Lower leg skin (tissue), 3 donors: ENCODE measurements at regions not wholly inside any gene's neighbourhood (a gene's known extent, or its start where the extent isn't known, plus 50 kb on each side); places are given as distances from the start of the nearest gene placed in this dataset.

Experiments
- POLR2A ChIP-seq, 2 donors: fragments of 450-650 bp; IDR thresholded peaks; one replicate each; pipeline ENCODE4 v1.6.1; 2016 to 2017; ENCODE audit warnings: antibody characterized with exemption in 2 of 2, mild to moderate bottlenecking in 1 of 2, moderate library complexity in 1 of 2
- TF ChIP-seq, protein P1 (sequence below), 3 donors: fragments of 450-650 bp; IDR thresholded peaks; one replicate each; pipeline ENCODE4 v1.5.1; 2016; ENCODE audit warnings: antibody characterized with exemption in 3 of 3, mild to moderate bottlenecking in 3 of 3, moderate library complexity in 2 of 3

DNA sequence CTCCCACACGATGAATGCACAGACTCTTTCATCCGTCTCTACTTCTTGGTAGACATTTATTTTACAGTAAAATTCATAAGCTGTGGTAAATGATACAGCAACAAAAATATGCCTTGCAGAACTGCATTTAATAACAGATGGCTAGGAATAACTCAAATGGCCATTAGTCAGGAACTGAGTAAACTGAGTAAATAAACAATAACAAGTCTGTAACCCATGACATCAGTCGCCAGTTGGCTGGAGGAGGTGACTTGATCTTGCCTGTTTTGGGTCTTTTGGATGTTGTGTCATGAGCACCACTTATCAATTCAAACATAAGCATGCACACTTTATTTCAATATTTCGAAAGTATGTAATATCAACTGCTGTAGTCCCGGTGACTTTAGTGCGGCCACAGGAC is 632.6 kb upstream of the ARGLU1 start:
- TF ChIP-seq, protein P1, sequence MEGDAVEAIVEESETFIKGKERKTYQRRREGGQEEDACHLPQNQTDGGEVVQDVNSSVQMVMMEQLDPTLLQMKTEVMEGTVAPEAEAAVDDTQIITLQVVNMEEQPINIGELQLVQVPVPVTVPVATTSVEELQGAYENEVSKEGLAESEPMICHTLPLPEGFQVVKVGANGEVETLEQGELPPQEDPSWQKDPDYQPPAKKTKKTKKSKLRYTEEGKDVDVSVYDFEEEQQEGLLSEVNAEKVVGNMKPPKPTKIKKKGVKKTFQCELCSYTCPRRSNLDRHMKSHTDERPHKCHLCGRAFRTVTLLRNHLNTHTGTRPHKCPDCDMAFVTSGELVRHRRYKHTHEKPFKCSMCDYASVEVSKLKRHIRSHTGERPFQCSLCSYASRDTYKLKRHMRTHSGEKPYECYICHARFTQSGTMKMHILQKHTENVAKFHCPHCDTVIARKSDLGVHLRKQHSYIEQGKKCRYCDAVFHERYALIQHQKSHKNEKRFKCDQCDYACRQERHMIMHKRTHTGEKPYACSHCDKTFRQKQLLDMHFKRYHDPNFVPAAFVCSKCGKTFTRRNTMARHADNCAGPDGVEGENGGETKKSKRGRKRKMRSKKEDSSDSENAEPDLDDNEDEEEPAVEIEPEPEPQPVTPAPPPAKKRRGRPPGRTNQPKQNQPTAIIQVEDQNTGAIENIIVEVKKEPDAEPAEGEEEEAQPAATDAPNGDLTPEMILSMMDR (IDR thresholded peaks at IDR 0.05), result no peak
- no peak for TF ChIP-seq POLR2A (IDR thresholded peaks at IDR 0.05)
